EL (cell line): ENCODE measurements at regions not wholly inside any gene's neighbourhood (a gene's known extent, or its start where the extent isn't known, plus 50 kb on each side); places are given as distances from the start of the nearest gene placed in this dataset.

ENCODE experiments used
- DNase-seq: peaks from one replicate; pipeline ENCODE4 v3.0.0-alpha.2; 2016

GRCh38 chr1:215466361-215466760 is 100.7 kb upstream of the KCTD3 start:
- no peak for DNase-seq

- no peak for DNase-seq
Observed at GRCh38 chr1:215471463-215471862, 95.6 kb upstream of the KCTD3 start.

- DNase-seq, result no peak
Observed at GRCh38 chr1:215472723-215473122, 94.4 kb upstream of the KCTD3 start.

- no peak for DNase-seq
Observed at GRCh38 chr1:215473943-215474342, 93.2 kb upstream of the KCTD3 start.

GRCh38 chr1:215474940-215475339 is 92.2 kb upstream of the KCTD3 start:
- DNase-seq, result no peak

GRCh38 chr1:215475796-215476481 is 91.2 kb upstream of the KCTD3 start:
- DNase-seq, result peak; percentile 91

- peak; percentile 74 for DNase-seq
Observed at GRCh38 chr1:215476541-215476940, 90.6 kb upstream of the KCTD3 start.

GRCh38 chr1:215477632-215478031 is 89.5 kb upstream of the KCTD3 start:
- DNase-seq, result no peak

- DNase-seq, result no peak
Observed at GRCh38 chr1:215479567-215479966, 87.5 kb upstream of the KCTD3 start.

- DNase-seq, result no peak
Observed at GRCh38 chr1:215482079-215482478, 85.0 kb upstream of the KCTD3 start.

GRCh38 chr1:215484171-215484939 is 82.7 kb upstream of the KCTD3 start:
- DNase-seq, result no peak

GRCh38 chr1:215487466-215487865 is 79.6 kb upstream of the KCTD3 start:
- no peak for DNase-seq

GRCh38 chr1:215488850-215489249 is 78.3 kb upstream of the KCTD3 start:
- peak; percentile 17 for DNase-seq

- peak; percentile 63 for DNase-seq
Observed at GRCh38 chr1:215489771-215490565, 77.1 kb upstream of the KCTD3 start.

GRCh38 chr1:215497528-215497927 is 69.6 kb upstream of the KCTD3 start:
- no peak for DNase-seq

- DNase-seq, result no peak
Observed at GRCh38 chr1:215501496-215501895, 65.6 kb upstream of the KCTD3 start.

GRCh38 chr1:215502081-215502480 is 65.0 kb upstream of the KCTD3 start:
- DNase-seq, result no peak

GRCh38 chr1:215507119-215507518 is 60.0 kb upstream of the KCTD3 start:
- peak; percentile 45 for DNase-seq

GRCh38 chr1:215508311-215508710 is 58.8 kb upstream of the KCTD3 start:
- no peak for DNase-seq
